ENCODE measurements at regions not wholly inside any gene's neighbourhood (a gene's known extent, or its start where the extent isn't known, plus 50 kb on each side); places are given as distances from the start of the nearest gene placed in this dataset.

GRCh38 chr14:87321548-87321947, 671.4 kb downstream of the GALC start:
- H3K36me3 Mint-ChIP-seq (ENCODE audit: low read depth) = no peaks in the 10 kb centered on the region
- H3K4me3 Mint-ChIP-seq = no peak overlapping the region
- no peak overlapping the region for H3K27ac Mint-ChIP-seq
- H3K9me3 Mint-ChIP-seq = peaks cover 4% of the 10 kb centered on the region
- ChIA-PET POLR2A (no interaction called here), CTCF (no interaction called here)
- no peak for DNase-seq
- no peaks in the 10 kb centered on the region for H3K27me3 Mint-ChIP-seq
- H3K4me1 Mint-ChIP-seq = no peaks in the 10 kb centered on the region

DNA sequence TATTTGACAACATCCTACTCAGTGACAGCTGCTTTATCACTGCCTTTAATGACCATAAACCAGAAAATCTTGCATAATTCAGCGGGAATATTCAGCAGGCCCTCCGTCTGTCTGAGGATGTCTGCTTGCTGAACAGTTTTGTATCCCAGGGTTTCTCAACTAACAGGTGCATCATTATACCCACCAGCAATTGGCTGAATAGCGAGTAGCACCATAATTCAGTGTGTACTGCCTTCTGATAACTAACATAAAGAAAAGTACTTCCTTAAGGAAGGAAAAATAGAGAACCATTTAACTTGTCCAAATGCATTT, 680.1 kb downstream of the GALC start:
- no peaks in the 10 kb centered on the region for H3K27me3 Mint-ChIP-seq
- CTCF ChIA-PET = no interaction called here
- H3K36me3 Mint-ChIP-seq (ENCODE audit: low read depth) = no peaks in the 10 kb centered on the region
- no peak for DNase-seq
- no peak overlapping the region for H3K4me3 Mint-ChIP-seq
- POLR2A ChIA-PET = no interaction called here
- H3K9me3 Mint-ChIP-seq = no peaks in the 10 kb centered on the region
- no peaks in the 10 kb centered on the region for H3K4me1 Mint-ChIP-seq
- no peak overlapping the region for H3K27ac Mint-ChIP-seq

GRCh38 chr14:87312169-87312893, 680.7 kb downstream of the GALC start:
- DNase-seq = no peak
- Mint-ChIP-seq H3K27me3 (no peaks in the 10 kb centered on the region), H3K9me3 (no peaks in the 10 kb centered on the region), H3K4me1 (no peaks in the 10 kb centered on the region), H3K36me3 (ENCODE audit: low read depth) (no peaks in the 10 kb centered on the region), H3K4me3 (no peak overlapping the region), H3K27ac (no peak overlapping the region)
- ChIA-PET POLR2A (no interaction called here), CTCF (no interaction called here)

GRCh38 chr14:87309557-87309956, 683.4 kb downstream of the GALC start:
- Mint-ChIP-seq H3K27ac (no peak overlapping the region), H3K27me3 (no peaks in the 10 kb centered on the region), H3K4me1 (no peaks in the 10 kb centered on the region), H3K9me3 (no peaks in the 10 kb centered on the region), H3K4me3 (no peak overlapping the region), H3K36me3 (ENCODE audit: low read depth) (no peaks in the 10 kb centered on the region)
- ChIA-PET CTCF (no interaction called here), POLR2A (no interaction called here)
- DNase-seq = no peak

GRCh38 chr14:87306409-87307168, 686.4 kb downstream of the GALC start:
- Mint-ChIP-seq H3K4me3 (no peak overlapping the region), H3K36me3 (ENCODE audit: low read depth) (no peaks in the 10 kb centered on the region), H3K27ac (no peak overlapping the region), H3K9me3 (peaks cover 3% of the 10 kb centered on the region), H3K4me1 (no peaks in the 10 kb centered on the region), H3K27me3 (no peaks in the 10 kb centered on the region)
- no peak for DNase-seq
- ChIA-PET CTCF (no interaction called here), POLR2A (no interaction called here)

- no peak for DNase-seq
- no peak overlapping the region for H3K27ac Mint-ChIP-seq
- no peaks in the 10 kb centered on the region for H3K4me1 Mint-ChIP-seq
- ChIA-PET POLR2A (no interaction called here), CTCF (no interaction called here)
- no peaks in the 10 kb centered on the region for H3K36me3 Mint-ChIP-seq (ENCODE audit: low read depth)
- peaks cover 3% of the 10 kb centered on the region for H3K9me3 Mint-ChIP-seq
- H3K4me3 Mint-ChIP-seq = no peak overlapping the region
- H3K27me3 Mint-ChIP-seq = no peaks in the 10 kb centered on the region
Observed at GRCh38 chr14:87305345-87305744, 687.6 kb downstream of the GALC start.

GRCh38 chr14:87304404-87304803, 688.6 kb downstream of the GALC start:
- H3K9me3 Mint-ChIP-seq = peaks cover 3% of the 10 kb centered on the region
- DNase-seq = no peak
- no peak overlapping the region for H3K4me3 Mint-ChIP-seq
- no peaks in the 10 kb centered on the region for H3K27me3 Mint-ChIP-seq
- H3K27ac Mint-ChIP-seq = no peak overlapping the region
- ChIA-PET POLR2A (no interaction called here), CTCF (no interaction called here)
- H3K36me3 Mint-ChIP-seq (ENCODE audit: low read depth) = no peaks in the 10 kb centered on the region
- H3K4me1 Mint-ChIP-seq = no peaks in the 10 kb centered on the region

DNA sequence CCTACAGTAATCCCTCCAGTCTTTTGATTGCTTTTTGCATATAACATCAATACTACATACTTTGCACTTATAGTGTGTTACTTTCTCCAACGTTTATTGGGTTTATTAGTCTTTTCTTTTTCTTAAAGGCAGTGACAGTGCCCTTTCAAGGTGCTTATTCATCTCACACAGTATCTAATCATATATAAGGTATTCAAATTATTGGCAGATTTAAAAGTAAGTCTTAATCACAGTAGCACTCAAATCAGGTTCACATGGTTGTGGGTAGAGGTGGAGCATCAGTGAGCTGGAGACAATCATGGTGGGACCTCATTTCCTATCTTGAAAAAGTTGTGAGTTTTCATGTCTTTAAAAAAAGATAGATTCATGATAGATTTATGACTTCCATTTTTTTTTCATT, 706.2 kb downstream of the GALC start:
- Mint-ChIP-seq H3K27ac (no peak overlapping the region), H3K36me3 (ENCODE audit: low read depth) (no peaks in the 10 kb centered on the region), H3K4me1 (no peaks in the 10 kb centered on the region), H3K27me3 (no peaks in the 10 kb centered on the region), H3K4me3 (no peak overlapping the region), H3K9me3 (peaks cover 2% of the 10 kb centered on the region)
- ChIA-PET POLR2A (no interaction called here), CTCF (no interaction called here)
- no peak for DNase-seq

DNA sequence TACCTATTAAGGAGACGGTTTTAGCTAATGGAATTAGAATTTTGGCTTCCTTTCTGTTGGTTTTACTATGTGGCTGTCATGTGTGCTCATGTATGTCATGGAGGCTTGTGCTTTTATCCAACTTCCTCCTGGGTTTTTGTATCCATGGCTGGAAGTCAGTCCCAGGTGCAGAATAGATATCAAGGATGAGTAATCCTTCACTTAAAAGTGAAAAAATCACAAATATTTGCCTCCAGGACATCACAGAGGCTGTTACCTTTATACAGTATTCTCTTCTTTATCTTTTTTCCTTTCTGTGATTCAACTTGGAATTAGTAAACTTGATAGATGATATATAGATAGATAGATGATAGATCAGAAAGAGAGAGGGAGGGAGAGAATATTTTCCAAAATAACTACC, 706.8 kb downstream of the GALC start:
- Mint-ChIP-seq H3K4me1 (no peaks in the 10 kb centered on the region), H3K4me3 (no peak overlapping the region), H3K36me3 (ENCODE audit: low read depth) (no peaks in the 10 kb centered on the region), H3K9me3 (peaks cover 1% of the 10 kb centered on the region), H3K27me3 (no peaks in the 10 kb centered on the region), H3K27ac (no peak overlapping the region)
- CTCF ChIA-PET = no interaction called here
- POLR2A ChIA-PET = no interaction called here
- no peak for DNase-seq

- ChIA-PET POLR2A (no interaction called here), CTCF (no interaction called here)
- Mint-ChIP-seq H3K36me3 (ENCODE audit: low read depth) (no peaks in the 10 kb centered on the region), H3K27ac (no peak overlapping the region), H3K4me1 (no peaks in the 10 kb centered on the region), H3K4me3 (no peak overlapping the region), H3K9me3 (no peaks in the 10 kb centered on the region), H3K27me3 (no peaks in the 10 kb centered on the region)
- no peak for DNase-seq
Observed at GRCh38 chr14:87285506-87285905, 707.5 kb downstream of the GALC start.

DNA sequence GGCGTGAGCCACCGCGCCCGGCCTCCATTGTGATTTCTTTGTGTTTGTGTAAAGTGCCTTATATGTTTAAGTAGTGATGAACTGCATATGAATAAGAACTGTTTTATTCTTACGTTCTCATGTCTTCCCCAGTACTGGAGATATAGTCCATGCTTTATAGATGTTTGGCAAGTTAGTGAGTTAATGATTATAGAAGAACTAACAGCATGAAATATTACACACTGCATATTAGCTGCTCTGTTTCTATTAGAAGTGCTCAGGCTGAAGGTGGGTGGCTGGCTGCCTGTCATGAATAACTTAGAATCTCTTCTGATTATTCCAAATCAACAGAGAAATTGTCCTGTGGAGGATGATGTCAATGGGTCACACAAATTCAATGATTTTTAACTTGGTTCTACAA, 709.4 kb downstream of the GALC start:
- H3K27me3 Mint-ChIP-seq = no peaks in the 10 kb centered on the region
- H3K4me1 Mint-ChIP-seq = no peaks in the 10 kb centered on the region
- POLR2A ChIA-PET = no interaction called here
- no peaks in the 10 kb centered on the region for H3K36me3 Mint-ChIP-seq (ENCODE audit: low read depth)
- H3K4me3 Mint-ChIP-seq = no peak overlapping the region
- no peak overlapping the region for H3K27ac Mint-ChIP-seq
- CTCF ChIA-PET = no interaction called here
- H3K9me3 Mint-ChIP-seq = no peaks in the 10 kb centered on the region
- DNase-seq = no peak

- H3K27ac Mint-ChIP-seq = no peak overlapping the region
- DNase-seq = no peak
- no peak overlapping the region for H3K4me3 Mint-ChIP-seq
- no peaks in the 10 kb centered on the region for H3K27me3 Mint-ChIP-seq
- H3K9me3 Mint-ChIP-seq = no peaks in the 10 kb centered on the region
- ChIA-PET CTCF (no interaction called here), POLR2A (no interaction called here)
- H3K36me3 Mint-ChIP-seq (ENCODE audit: low read depth) = no peaks in the 10 kb centered on the region
- no peaks in the 10 kb centered on the region for H3K4me1 Mint-ChIP-seq
Observed at GRCh38 chr14:87282266-87282665, 710.7 kb downstream of the GALC start.

- H3K27me3 Mint-ChIP-seq = no peaks in the 10 kb centered on the region
- H3K36me3 Mint-ChIP-seq (ENCODE audit: low read depth) = no peaks in the 10 kb centered on the region
- DNase-seq = no peak
- H3K4me3 Mint-ChIP-seq = no peak overlapping the region
- no peaks in the 10 kb centered on the region for H3K4me1 Mint-ChIP-seq
- peaks cover 6% of the 10 kb centered on the region for H3K9me3 Mint-ChIP-seq
- no peak overlapping the region for H3K27ac Mint-ChIP-seq
- POLR2A ChIA-PET = no interaction called here
- CTCF ChIA-PET = no interaction called here
Observed at GRCh38 chr14:87278415-87278814, 714.6 kb downstream of the GALC start.

DNA sequence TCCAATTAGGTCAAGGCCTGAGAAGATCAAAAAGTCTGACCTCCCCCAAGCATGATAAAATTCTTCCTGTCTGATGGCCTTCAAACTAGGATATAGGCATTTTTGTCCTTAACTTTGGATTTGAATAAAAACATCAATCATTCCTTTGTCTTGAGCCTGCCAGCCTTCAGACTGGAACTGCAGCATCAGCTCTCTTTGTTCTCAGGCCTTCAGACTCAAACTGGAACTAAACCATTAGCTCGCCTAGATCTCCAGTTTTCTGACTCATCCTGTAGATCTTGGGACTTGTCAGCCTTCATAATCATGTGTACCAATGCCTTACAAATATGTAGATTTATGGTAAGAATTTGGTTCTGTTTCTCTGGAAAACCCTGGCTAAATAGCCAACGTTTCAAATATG, 721.7 kb downstream of the GALC start:
- Mint-ChIP-seq H3K9me3 (peaks cover 13% of the 10 kb centered on the region), H3K4me1 (no peaks in the 10 kb centered on the region), H3K27ac (no peak overlapping the region), H3K4me3 (no peak overlapping the region), H3K27me3 (no peaks in the 10 kb centered on the region), H3K36me3 (ENCODE audit: low read depth) (no peaks in the 10 kb centered on the region)
- POLR2A ChIA-PET = no interaction called here
- no peak for DNase-seq
- CTCF ChIA-PET = no interaction called here
